H9 (cell line): ENCODE measurements at regions not wholly inside any gene's neighbourhood (a gene's known extent, or its start where the extent isn't known, plus 50 kb on each side); places are given as distances from the start of the nearest gene placed in this dataset.

ENCODE experiments used
- DNase-seq: peaks from one replicate; pipeline ENCODE4 v3.0.0-alpha.2; 2017
- H2AFZ ChIP-seq: one replicate; pipeline ENCODE4 v1.6.1; 2013; ENCODE audit warnings: mild to moderate bottlenecking, low read length, control low read depth, moderate library complexity
- H2AK5ac ChIP-seq: 2 replicates; pipeline ENCODE4 v1.6.1; 2013; ENCODE audit warnings: low read length, control low read depth, mixed read lengths; ENCODE audit not compliant: insufficient read length
- H2BK120ac ChIP-seq: one replicate; pipeline ENCODE4 v1.6.1; 2013; ENCODE audit warnings: low read depth, mild to moderate bottlenecking, low read length, control low read depth, inconsistent platforms; ENCODE audit not compliant: poor library complexity, severe bottlenecking
- H2BK12ac ChIP-seq: 2 replicates; pipeline ENCODE4 v1.6.1; 2013; ENCODE audit warnings: low read length, control low read depth, mixed read lengths, low read depth; ENCODE audit not compliant: insufficient read length
- H2BK15ac ChIP-seq: 2 replicates; pipeline ENCODE4 v1.6.1; 2013; ENCODE audit warnings: low read depth, low read length, control low read depth
- H2BK20ac ChIP-seq: one replicate; pipeline ENCODE4 v1.6.1; 2013; ENCODE audit warnings: low read depth, mild to moderate bottlenecking, low read length, control low read depth, inconsistent platforms; ENCODE audit not compliant: poor library complexity, severe bottlenecking
- H2BK5ac ChIP-seq: 2 replicates; pipeline ENCODE4 v1.6.1; 2013; ENCODE audit warnings: low read length, control low read depth, mixed read lengths; ENCODE audit not compliant: insufficient read length
- H3K14ac ChIP-seq: 2 replicates; pipeline ENCODE4 v1.6.1; 2013; ENCODE audit warnings: low read length, control low read depth; ENCODE audit not compliant: insufficient read depth
- H3K18ac ChIP-seq: 2 replicates; pipeline ENCODE4 v1.6.1; 2013; ENCODE audit warnings: low read depth, mild to moderate bottlenecking, mixed read lengths, low read length, control low read depth; ENCODE audit not compliant: insufficient read length
- H3K23ac ChIP-seq: 2 replicates; pipeline ENCODE4 v1.6.1; 2013; ENCODE audit warnings: low read length, control low read depth, mixed read lengths, low read depth; ENCODE audit not compliant: insufficient read length
- H3K23me2 ChIP-seq: 2 replicates; pipeline ENCODE4 v1.6.1; 2013; ENCODE audit warnings: low read depth, mild to moderate bottlenecking, mixed read lengths, low read length, control low read depth; ENCODE audit not compliant: insufficient read length, poor library complexity, severe bottlenecking
- H3K27ac ChIP-seq: 2 replicates; pipeline ENCODE4 v1.5.1; 2013; ENCODE audit warnings: low read length, control low read depth, mixed read lengths, low read depth; ENCODE audit not compliant: insufficient read length
- H3K27me3 ChIP-seq: 2 replicates; pipeline ENCODE4 v1.6.1; 2013; ENCODE audit warnings: low read length, control low read depth, inconsistent platforms; ENCODE audit not compliant: insufficient read depth
- H3K4ac ChIP-seq: 2 replicates; pipeline ENCODE4 v1.6.1; 2013; ENCODE audit warnings: low read depth, mild to moderate bottlenecking, control low read depth, inconsistent platforms, low read length, moderate library complexity
- H3K4me1 ChIP-seq: 2 replicates; pipeline ENCODE4 v1.6.1; 2013; ENCODE audit warnings: low read length, control low read depth, inconsistent platforms; ENCODE audit not compliant: insufficient read depth
- H3K4me2 ChIP-seq: 2 replicates; pipeline ENCODE4 v1.6.1; 2013; ENCODE audit warnings: low read length, control low read depth, mixed read lengths; ENCODE audit not compliant: insufficient read length, insufficient read depth
- H3K56ac ChIP-seq: 2 replicates; pipeline ENCODE4 v1.6.1; 2013; ENCODE audit warnings: low read depth, mild to moderate bottlenecking, mixed read lengths, low read length, control low read depth; ENCODE audit not compliant: insufficient read length
- H3K79me1 ChIP-seq: 2 replicates; pipeline ENCODE4 v1.6.1; 2013; ENCODE audit warnings: low read depth, mild to moderate bottlenecking, moderate library complexity, low read length, control low read depth, inconsistent platforms; ENCODE audit not compliant: insufficient read depth, poor library complexity, severe bottlenecking
- H3K79me2 ChIP-seq: 2 replicates; pipeline ENCODE4 v1.6.1; 2013; ENCODE audit warnings: low read length, control low read depth, inconsistent platforms; ENCODE audit not compliant: insufficient read depth
- H3K9ac ChIP-seq: 2 replicates; pipeline ENCODE4 v1.6.1; 2013; ENCODE audit warnings: low read length, control low read depth, mixed read lengths; ENCODE audit not compliant: insufficient read length; ENCODE audit errors: extremely low read depth
- H3K9me3 ChIP-seq: one replicate; pipeline ENCODE4 v1.6.1; 2013; ENCODE audit warnings: low read depth, low read length, inconsistent platforms; ENCODE audit not compliant: control insufficient read depth
- H3T11ph ChIP-seq: one replicate; pipeline ENCODE4 v1.6.1; 2013; ENCODE audit warnings: mild to moderate bottlenecking, low read length, control low read depth, inconsistent platforms
- H4K20me1 ChIP-seq: one replicate; pipeline ENCODE4 v1.6.1; 2013; ENCODE audit not compliant: control insufficient read depth, insufficient read length, insufficient read depth
- H4K5ac ChIP-seq: 2 replicates; pipeline ENCODE4 v1.6.1; 2013; ENCODE audit warnings: low read depth, mild to moderate bottlenecking, mixed read lengths, low read length, control low read depth; ENCODE audit not compliant: insufficient read length
- H4K8ac ChIP-seq: replicated peaks from 2 replicates; pipeline ENCODE4 v1.6.1; 2013; ENCODE audit warnings: low read length, control low read depth, mixed read lengths, low read depth; ENCODE audit not compliant: insufficient read length
- H4K91ac ChIP-seq: 2 replicates; pipeline ENCODE4 v1.6.1; 2013; ENCODE audit warnings: low read depth, mild to moderate bottlenecking, moderate library complexity, mixed read lengths, low read length, control low read depth; ENCODE audit not compliant: insufficient read length
- H3K27ac Mint-ChIP-seq, 3 experiments: 2 replicates in 2 of 3; 3 replicates in 1 of 3; pipeline ENCODE4 v1.8.0; 2020 to 2021; ENCODE audit warnings: mixed read lengths in 3 of 3, mild to moderate bottlenecking in 1 of 3, moderate library complexity in 1 of 3
- H3K27me3 Mint-ChIP-seq: 2 replicates; pipeline ENCODE4 v1.8.0; 2021; ENCODE audit warnings: low read depth, mild to moderate bottlenecking, moderate library complexity, mixed read lengths
- H3K36me3 Mint-ChIP-seq, 3 experiments: 2 replicates in 2 of 3; 3 replicates in 1 of 3; pipeline ENCODE4 v1.8.0; 2020 to 2021; ENCODE audit warnings: low read depth in 3 of 3, mixed read lengths in 3 of 3; ENCODE audit not compliant: insufficient read depth in 1 of 3
- H3K4me1 Mint-ChIP-seq, 2 experiments: 2 replicates each; pipeline ENCODE4 v1.8.0; 2020; ENCODE audit warnings: mixed read lengths in 2 of 2
- H3K4me3 Mint-ChIP-seq, 2 experiments: 2 replicates in 1 of 2; 3 replicates in 1 of 2; pipeline ENCODE4 v1.8.0; 2020 to 2021; ENCODE audit warnings: mild to moderate bottlenecking in 2 of 2, mixed read lengths in 2 of 2, moderate library complexity in 1 of 2
- H3K9me3 Mint-ChIP-seq, 2 experiments: 2 replicates in 1 of 2; 3 replicates in 1 of 2; pipeline ENCODE4 v1.8.0; 2020; ENCODE audit warnings: mild to moderate bottlenecking in 2 of 2, mixed read lengths in 2 of 2, moderate library complexity in 1 of 2
- WGBS: extraction: QIAGEN DNeasy Blood & Tissue Kit; methylation state at CpG from one replicate; pipeline ENCODE4 v1.1.7; 2013; ENCODE audit warnings: missing lambda C conversion rate, low lambda C conversion rate, mixed read lengths; ENCODE audit not compliant: insufficient read length; ENCODE audit errors: extremely low coverage; 5-methylcytosine and 5-hydroxymethylcytosine counted together
- TF ChIP-seq, protein P1 (sequence below): fragments of 200-600 bp; sonication (generic); conservative IDR thresholded peaks from 3 replicates; pipeline ENCODE4 v1.8.0; 2021; ENCODE audit warnings: antibody characterized with exemption, mild to moderate bottlenecking

DNA sequence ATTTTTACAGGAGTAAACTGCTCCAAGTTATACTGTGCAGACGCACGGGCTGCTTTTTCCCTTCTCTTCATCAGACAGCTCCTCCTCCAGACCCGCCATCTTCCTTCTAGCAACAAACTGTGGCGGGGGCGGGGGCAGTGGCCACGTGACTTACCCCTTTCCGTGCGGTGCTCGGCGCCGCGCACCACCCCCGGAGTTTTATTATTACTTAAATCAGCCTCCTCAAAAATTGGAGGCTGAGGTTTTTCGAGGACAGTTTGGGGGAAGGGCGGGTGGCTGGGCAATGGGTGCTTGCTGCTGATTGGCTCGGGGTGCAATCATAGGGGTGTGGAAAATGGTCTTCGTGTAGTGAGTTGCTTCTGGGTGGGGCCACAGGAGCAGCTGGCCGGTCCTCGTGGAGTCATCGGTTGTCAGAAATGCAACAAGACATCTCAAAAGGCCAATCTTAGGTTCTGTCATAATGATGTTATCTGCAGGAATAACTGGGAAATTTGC, 77.1 kb upstream of the MFGE8 start:
- H2BK15ac ChIP-seq = no peak overlapping the region
- no peak overlapping the region for H2BK5ac ChIP-seq
- WGBS = no CpG with 5 or more reads among the region's 20 CpGs

More for the DNA sequence above, 77.1 kb upstream of the MFGE8 start:
- peaks cover 0 to 11% (median 8%) of the 10 kb centered on the region in 3 experiments; a peak in 4 of 7 replicates for H3K36me3 Mint-ChIP-seq
- H2BK20ac ChIP-seq = no peak overlapping the region
- H3K4ac ChIP-seq = no peak overlapping the region
- peaks cover 88 to 95% of the 10 kb centered on the region in 2 experiments for H3K4me1 Mint-ChIP-seq
- no peak overlapping the region for H3K23ac ChIP-seq
- H3K79me2 ChIP-seq = no peaks in the 10 kb centered on the region
- H3K9me3 Mint-ChIP-seq = peaks cover 5 to 8% of the 10 kb centered on the region in 2 experiments; a peak in 3 of 5 replicates
- H3K27ac ChIP-seq = no peak overlapping the region
- H3K23me2 ChIP-seq = no peaks in the 10 kb centered on the region
- no peak overlapping the region for H3K14ac ChIP-seq
- H3K9ac ChIP-seq = no peak overlapping the region
- no peaks in the 10 kb centered on the region for H3K9me3 ChIP-seq
- no peak overlapping the region for H4K91ac ChIP-seq
- H4K5ac ChIP-seq = no peak overlapping the region
- DNase-seq = no peak
- H3K4me1 ChIP-seq = peaks cover 15% of the 10 kb centered on the region
- H2AK5ac ChIP-seq = no peak overlapping the region
- no peaks in the 10 kb centered on the region for H4K20me1 ChIP-seq
- TF ChIP-seq, protein P1, sequence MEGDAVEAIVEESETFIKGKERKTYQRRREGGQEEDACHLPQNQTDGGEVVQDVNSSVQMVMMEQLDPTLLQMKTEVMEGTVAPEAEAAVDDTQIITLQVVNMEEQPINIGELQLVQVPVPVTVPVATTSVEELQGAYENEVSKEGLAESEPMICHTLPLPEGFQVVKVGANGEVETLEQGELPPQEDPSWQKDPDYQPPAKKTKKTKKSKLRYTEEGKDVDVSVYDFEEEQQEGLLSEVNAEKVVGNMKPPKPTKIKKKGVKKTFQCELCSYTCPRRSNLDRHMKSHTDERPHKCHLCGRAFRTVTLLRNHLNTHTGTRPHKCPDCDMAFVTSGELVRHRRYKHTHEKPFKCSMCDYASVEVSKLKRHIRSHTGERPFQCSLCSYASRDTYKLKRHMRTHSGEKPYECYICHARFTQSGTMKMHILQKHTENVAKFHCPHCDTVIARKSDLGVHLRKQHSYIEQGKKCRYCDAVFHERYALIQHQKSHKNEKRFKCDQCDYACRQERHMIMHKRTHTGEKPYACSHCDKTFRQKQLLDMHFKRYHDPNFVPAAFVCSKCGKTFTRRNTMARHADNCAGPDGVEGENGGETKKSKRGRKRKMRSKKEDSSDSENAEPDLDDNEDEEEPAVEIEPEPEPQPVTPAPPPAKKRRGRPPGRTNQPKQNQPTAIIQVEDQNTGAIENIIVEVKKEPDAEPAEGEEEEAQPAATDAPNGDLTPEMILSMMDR = no peak
- no peaks in the 10 kb centered on the region; the same call in 1 of the 2 replicates for H3K27me3 Mint-ChIP-seq
- no peak overlapping the region for H3K4me2 ChIP-seq
- H3K79me1 ChIP-seq = no peaks in the 10 kb centered on the region
- peak overlapping the region in 2 of 3 experiments; percentile 70 to 94; a peak in 5 of 7 replicates for H3K27ac Mint-ChIP-seq
- no peak overlapping the region for H3K18ac ChIP-seq
- H2BK12ac ChIP-seq = no peak overlapping the region
- H3K56ac ChIP-seq = no peak overlapping the region
- no peak overlapping the region for H2AFZ ChIP-seq
- no peak overlapping the region for H2BK120ac ChIP-seq
- H3K27me3 ChIP-seq = no peaks in the 10 kb centered on the region
- no peak overlapping the region for H4K8ac ChIP-seq
- H3K4me3 Mint-ChIP-seq = no peak overlapping the region
- H3T11ph ChIP-seq = no peak overlapping the region
